IMR-90 (cell line): ENCODE measurements at regions not wholly inside any gene's neighbourhood (a gene's known extent, or its start where the extent isn't known, plus 50 kb on each side); places are given as distances from the start of the nearest gene placed in this dataset.

ENCODE experiments used
- ATAC-seq: fragments of 200-7000 bp; cut with Tn5 transposase; 2 replicates; pipeline ENCODE4 v1.9.1; 2020; ENCODE audit warnings: low read depth, mild to moderate bottlenecking, moderate library complexity
- BruUV-seq: library from RNA; stranded (reverse); fragments of 400-500 nt; replicated peaks from 2 replicates; lab custom pipeline; 2021; lab: Mats Ljungman, UMichigan
- CTCF ChIA-PET: fragments of 300-600 bp; formaldehyde crosslinking; extraction: SDS; loops from one replicate; lab custom pipeline; 2021; ENCODE audit warnings: antibody characterized with exemption; lab: Yijun Ruan, JAX
- POLR2A ChIA-PET: fragments of 300-600 bp; sonication (Branson Sonifier 250); formaldehyde crosslinking; loops from one replicate; lab custom pipeline; 2022; ENCODE audit warnings: antibody characterized with exemption; ENCODE audit not compliant: unreplicated experiment; lab: Charles Lee
- DNase-seq: peaks from one replicate; pipeline ENCODE4 v3.0.0; 2013
- H2AFZ ChIP-seq: replicated peaks from 2 replicates; pipeline ENCODE3; 2013; ENCODE audit warnings: low read length, mild to moderate bottlenecking; ENCODE audit not compliant: poor library complexity
- H2AK5ac ChIP-seq: 2 replicates; pipeline ENCODE4 v1.6.1; 2013; ENCODE audit warnings: low read depth, low read length, inconsistent platforms
- H2AK9ac ChIP-seq: replicated peaks from 2 replicates; pipeline ENCODE3; 2013; ENCODE audit warnings: mild to moderate bottlenecking, low read depth, low read length, moderate library complexity; ENCODE audit not compliant: poor library complexity
- H2BK120ac ChIP-seq: 2 replicates; pipeline ENCODE4 v1.6.1; 2013; ENCODE audit warnings: low read depth, low read length, inconsistent platforms
- H2BK15ac ChIP-seq: 3 replicates; pipeline ENCODE4 v1.6.1; 2013; ENCODE audit warnings: low read depth, low read length, inconsistent platforms
- H2BK20ac ChIP-seq: 2 replicates; pipeline ENCODE4 v1.6.1; 2013; ENCODE audit warnings: low read depth, mild to moderate bottlenecking, inconsistent platforms, low read length, moderate library complexity
- H2BK5ac ChIP-seq: 2 replicates; pipeline ENCODE4 v1.6.1; 2013; ENCODE audit warnings: mild to moderate bottlenecking, low read depth, low read length, inconsistent platforms; ENCODE audit not compliant: poor library complexity, severe bottlenecking
- H3K14ac ChIP-seq: replicated peaks from 2 replicates; pipeline ENCODE4 v1.6.1; 2013; ENCODE audit warnings: low read depth, low read length, inconsistent platforms
- H3K18ac ChIP-seq: 2 replicates; pipeline ENCODE4 v1.6.1; 2013; ENCODE audit warnings: low read depth, low read length, control low read depth
- H3K23ac ChIP-seq: 2 replicates; pipeline ENCODE4 v1.6.1; 2013; ENCODE audit warnings: low read depth, low read length, inconsistent platforms
- H3K27ac ChIP-seq: 2 replicates; pipeline ENCODE4 v1.5.1; 2013; ENCODE audit warnings: mild to moderate bottlenecking, control low read depth, low read length; ENCODE audit not compliant: insufficient read depth
- H3K27me3 ChIP-seq: 2 replicates; pipeline ENCODE4 v1.6.1; 2013; ENCODE audit warnings: low read length; ENCODE audit not compliant: control insufficient read depth, insufficient read depth
- H3K36me3 ChIP-seq: 2 replicates; pipeline ENCODE4 v1.6.1; 2013; ENCODE audit warnings: low read length, mixed read lengths; ENCODE audit not compliant: control insufficient read depth, insufficient read depth
- H3K4ac ChIP-seq: 2 replicates; pipeline ENCODE4 v1.6.1; 2013; ENCODE audit warnings: low read depth, low read length, inconsistent platforms
- H3K4me1 ChIP-seq: 2 replicates; pipeline ENCODE4 v1.6.1; 2013; ENCODE audit warnings: low read length, mixed read lengths; ENCODE audit not compliant: control insufficient read depth, insufficient read depth
- H3K4me2 ChIP-seq: 2 replicates; pipeline ENCODE4 v1.6.1; 2013; ENCODE audit warnings: low read depth, mild to moderate bottlenecking, control low read depth, low read length, moderate library complexity
- H3K4me3 ChIP-seq: 2 replicates; pipeline ENCODE4 v1.5.1; 2013; ENCODE audit warnings: low read depth, mild to moderate bottlenecking, control low read depth, low read length, moderate library complexity; ENCODE audit not compliant: insufficient read depth
- H3K56ac ChIP-seq: 2 replicates; pipeline ENCODE4 v1.6.1; 2013; ENCODE audit warnings: low read length, inconsistent platforms; ENCODE audit not compliant: insufficient read depth; ENCODE audit errors: extremely low read depth
- H3K79me1 ChIP-seq, 2 experiments: 2 replicates each; pipeline ENCODE4 v1.6.1; 2013; ENCODE audit warnings: low read length in 2 of 2, inconsistent platforms in 1 of 2, low read depth in 1 of 2
- H3K9ac ChIP-seq: 2 replicates; pipeline ENCODE4 v1.6.1; 2013; ENCODE audit warnings: low read depth, low read length, control low read depth
- H3K9me1 ChIP-seq: 2 replicates; pipeline ENCODE4 v1.6.1; 2013; ENCODE audit warnings: low read length, inconsistent platforms; ENCODE audit not compliant: insufficient read depth
- H3K9me3 ChIP-seq: 2 replicates; pipeline ENCODE4 v1.6.1; 2013; ENCODE audit warnings: low read length; ENCODE audit not compliant: control insufficient read depth, insufficient read depth
- H4K20me1 ChIP-seq: 2 replicates; pipeline ENCODE4 v1.6.1; 2013; ENCODE audit warnings: low read length, inconsistent platforms; ENCODE audit not compliant: insufficient read depth
- H4K5ac ChIP-seq: 2 replicates; pipeline ENCODE4 v1.6.1; 2013; ENCODE audit warnings: mild to moderate bottlenecking, low read depth, low read length, control low read depth
- H4K8ac ChIP-seq, 2 experiments: 2 replicates each; pipeline ENCODE4 v1.6.1; 2013; ENCODE audit warnings: low read depth in 2 of 2, low read length in 2 of 2, control low read depth in 1 of 2, inconsistent platforms in 1 of 2
- H4K91ac ChIP-seq: 2 replicates; pipeline ENCODE4 v1.6.1; 2013; ENCODE audit warnings: low read depth, low read length, inconsistent platforms; ENCODE audit not compliant: insufficient read depth
- CHD1 ChIP-seq: IDR thresholded peaks from 2 replicates; pipeline ENCODE4 v1.6.1; 2012; ENCODE audit warnings: low read depth, low read length, improper control_type of control experiment
- CTCF ChIP-seq: conservative IDR thresholded peaks from 2 replicates; pipeline ENCODE4 v1.5.1; 2012; ENCODE audit warnings: mild to moderate bottlenecking, low read depth, low read length, improper control_type of control experiment
- FOS ChIP-seq: fragments of 150-350 bp; IDR thresholded peaks from 2 replicates; pipeline ENCODE4 v1.6.1; 2016; ENCODE audit warnings: low read depth, low read length
- MAFK ChIP-seq: IDR thresholded peaks from 2 replicates; pipeline ENCODE4 v1.6.1; 2012; ENCODE audit warnings: low read depth, low read length, improper control_type of control experiment
- MXI1 ChIP-seq: IDR thresholded peaks from 2 replicates; pipeline ENCODE4 v1.6.1; 2012; ENCODE audit warnings: low read depth, mild to moderate bottlenecking, low read length, moderate library complexity, borderline replicate concordance
- NFE2L2 ChIP-seq: fragments of 150-350 bp; IDR thresholded peaks from 2 replicates; pipeline ENCODE4 v1.6.1; 2016; ENCODE audit warnings: low read depth, mild to moderate bottlenecking, low read length
- POLR2A ChIP-seq: IDR thresholded peaks from 2 replicates; pipeline ENCODE4 v1.6.1; 2012; ENCODE audit warnings: mild to moderate bottlenecking, low read depth, low read length
- RCOR1 ChIP-seq: IDR thresholded peaks from 2 replicates; pipeline ENCODE4 v1.6.1; 2012; ENCODE audit warnings: mild to moderate bottlenecking, low read length, improper control_type of control experiment; ENCODE audit not compliant: insufficient replicate concordance
- RFX5 ChIP-seq: IDR thresholded peaks from 2 replicates; pipeline ENCODE4 v1.8.0; 2012; ENCODE audit warnings: low read depth, mild to moderate bottlenecking, low read length, moderate library complexity
- SMC3 ChIP-seq: fragments of 150-350 bp; IDR thresholded peaks from 2 replicates; pipeline ENCODE4 v1.6.1; 2016; ENCODE audit warnings: low read depth, mild to moderate bottlenecking, antibody characterized with exemption, low read length, moderate library complexity
- WGBS, 2 experiments: methylation state at CpG; one replicate each; pipeline versions ENCODE4 v1.1.5 to v1.1.7; 2013; ENCODE audit warnings: missing lambda C conversion rate in 2 of 2; ENCODE audit not compliant: insufficient read length in 1 of 2; ENCODE audit errors: extremely low coverage in 2 of 2; 5-methylcytosine and 5-hydroxymethylcytosine counted together
- dilution Hi-C: fragments of 300-500 bp; cut with HindIII; formaldehyde crosslinking; loops from one replicate; pipeline ENCODE4 v1.14.3; 2018; ENCODE audit warnings: low sequenced_read_pairs; ENCODE audit not compliant: unreplicated experiment
- in situ Hi-C: fragments of 300-500 bp; cut with MboI; formaldehyde crosslinking; loops from 3 replicates; pipeline ENCODE4 v1.14.3; 2019; ENCODE audit warnings: low sequenced_read_pairs, inconsistent platforms, mixed read lengths
- intact Hi-C: fragments of 100-400 bp; cut with micrococcal nuclease; formaldehyde crosslinking; loops from 2 replicates; pipeline ENCODE4 v1.10.0; 2022
- TF ChIP-seq, protein P1 (sequence below): fragments of 150-350 bp; IDR thresholded peaks from 2 replicates; pipeline ENCODE4 v1.6.1; 2016; ENCODE audit warnings: low read depth, mild to moderate bottlenecking, low read length, moderate library complexity, borderline replicate concordance
- TF ChIP-seq, protein P2 (sequence below): fragments of 150-350 bp; IDR thresholded peaks from 2 replicates; pipeline ENCODE4 v1.6.1; 2017; ENCODE audit warnings: mild to moderate bottlenecking, antibody characterized with exemption, low read length, low read depth

- H3K9me1 ChIP-seq: no peaks in the 10 kb centered on the region
- H3K9ac ChIP-seq: no peak overlapping the region
- CTCF ChIA-PET: interaction anchor here (0.6 kb wide), 1 partner anchor 536 kb away, joined by 3 read pairs; no protein-coding TSS in a partner anchor
- H4K8ac ChIP-seq: no peak overlapping the region
- H3K27me3 ChIP-seq: no peaks in the 10 kb centered on the region; the same call in 1 of the 2 replicates
- no peak overlapping the region for H2AFZ ChIP-seq
- H2AK9ac ChIP-seq: no peak overlapping the region
- no peak overlapping the region for H3K56ac ChIP-seq
- H4K20me1 ChIP-seq: no peaks in the 10 kb centered on the region
- H3K23ac ChIP-seq: no peak overlapping the region
- H4K91ac ChIP-seq: no peak overlapping the region
- H3K36me3 ChIP-seq: no peaks in the 10 kb centered on the region
- H3K9me3 ChIP-seq: no peaks in the 10 kb centered on the region
- POLR2A ChIA-PET: no interaction called here
- in situ Hi-C loops (no loop called here), intact Hi-C loops (no loop called here), dilution Hi-C loops (no loop called here)
- H4K5ac ChIP-seq: no peak overlapping the region
- BruUV-seq: no TSS peak
- H3K4me3 ChIP-seq: no peak overlapping the region
- no peak overlapping the region for H3K18ac ChIP-seq
- no peaks in the 10 kb centered on the region for H3K79me1 ChIP-seq
- H2BK5ac ChIP-seq: no peak overlapping the region
- WGBS, 2 experiments: no CpG with 5 or more reads among the region's 3 CpGs
- ATAC-seq (no peak), DNase-seq (no peak)
- no peak overlapping the region for H2BK15ac ChIP-seq
- no peak overlapping the region for H3K4ac ChIP-seq
- H2BK20ac ChIP-seq: no peak overlapping the region
- H3K4me1 ChIP-seq: no peaks in the 10 kb centered on the region
- H2AK5ac ChIP-seq: no peak overlapping the region
- no peak for TF ChIP-seq MAFK
- TF ChIP-seq SMC3: no peak
- TF ChIP-seq, protein P1, sequence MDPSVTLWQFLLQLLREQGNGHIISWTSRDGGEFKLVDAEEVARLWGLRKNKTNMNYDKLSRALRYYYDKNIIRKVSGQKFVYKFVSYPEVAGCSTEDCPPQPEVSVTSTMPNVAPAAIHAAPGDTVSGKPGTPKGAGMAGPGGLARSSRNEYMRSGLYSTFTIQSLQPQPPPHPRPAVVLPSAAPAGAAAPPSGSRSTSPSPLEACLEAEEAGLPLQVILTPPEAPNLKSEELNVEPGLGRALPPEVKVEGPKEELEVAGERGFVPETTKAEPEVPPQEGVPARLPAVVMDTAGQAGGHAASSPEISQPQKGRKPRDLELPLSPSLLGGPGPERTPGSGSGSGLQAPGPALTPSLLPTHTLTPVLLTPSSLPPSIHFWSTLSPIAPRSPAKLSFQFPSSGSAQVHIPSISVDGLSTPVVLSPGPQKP: no peak
- TF ChIP-seq MXI1: no peak
- TF ChIP-seq CTCF: no peak
- TF ChIP-seq, protein P2, sequence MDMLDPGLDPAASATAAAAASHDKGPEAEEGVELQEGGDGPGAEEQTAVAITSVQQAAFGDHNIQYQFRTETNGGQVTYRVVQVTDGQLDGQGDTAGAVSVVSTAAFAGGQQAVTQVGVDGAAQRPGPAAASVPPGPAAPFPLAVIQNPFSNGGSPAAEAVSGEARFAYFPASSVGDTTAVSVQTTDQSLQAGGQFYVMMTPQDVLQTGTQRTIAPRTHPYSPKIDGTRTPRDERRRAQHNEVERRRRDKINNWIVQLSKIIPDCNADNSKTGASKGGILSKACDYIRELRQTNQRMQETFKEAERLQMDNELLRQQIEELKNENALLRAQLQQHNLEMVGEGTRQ: no peak
- TF ChIP-seq RCOR1: no peak
- TF ChIP-seq POLR2A: no peak
- no peak for TF ChIP-seq NFE2L2
- no peak for TF ChIP-seq CHD1
- no peak for TF ChIP-seq RFX5
- no peak for TF ChIP-seq FOS
- H2BK120ac ChIP-seq: no peak overlapping the region
- no peak overlapping the region for H3K27ac ChIP-seq
- no peak overlapping the region for H3K4me2 ChIP-seq
- H3K14ac ChIP-seq: no peak overlapping the region
Observed at GRCh38 chr3:65042675-65043074, 354.9 kb upstream of the ADAMTS9 start.
